ENCODE measurements at regions not wholly inside any gene's neighbourhood (a gene's known extent, or its start where the extent isn't known, plus 50 kb on each side); places are given as distances from the start of the nearest gene placed in this dataset.

DNA sequence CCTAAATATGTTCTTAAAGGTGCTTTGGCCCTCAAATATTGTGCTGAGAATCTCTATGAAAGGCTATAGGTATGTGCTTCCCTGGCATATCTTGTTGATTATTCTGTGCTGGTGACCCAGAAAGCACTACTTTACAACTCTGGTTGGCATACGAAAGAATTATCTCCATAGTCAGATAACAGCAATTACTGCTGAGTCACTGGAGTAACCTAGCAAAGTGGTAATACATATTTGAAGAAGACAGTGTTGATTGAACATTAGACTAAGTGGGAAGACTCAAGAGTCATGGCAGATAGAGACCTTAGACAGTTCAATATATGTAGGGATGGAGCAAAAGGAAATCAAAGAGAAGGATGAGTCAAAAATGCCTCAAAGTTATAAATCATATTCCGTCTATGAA is 1978.5 kb upstream of the LRRTM1 start:
- TF ChIP-seq YY1 (IDR thresholded peaks at IDR 0.05; ENCODE audit: insufficient read depth, insufficient read length): no peak
- no peak for TF ChIP-seq SUZ12 (IDR thresholded peaks at IDR 0.05; ENCODE audit: extremely low read depth, insufficient read depth, insufficient read length)

Data from NT2/D1 (cell line).